Fibroblast of lung (primary cell): ENCODE measurements at regions not wholly inside any gene's neighbourhood (a gene's known extent, or its start where the extent isn't known, plus 50 kb on each side); places are given as distances from the start of the nearest gene placed in this dataset.

Experiments
- EZH2 ChIP-seq: IDR thresholded peaks from 2 replicates; pipeline ENCODE4 v1.5.1; 2012; ENCODE audit warnings: low read length, control low read depth, mild to moderate bottlenecking; ENCODE audit errors: missing control alignments
- TF ChIP-seq, protein P1 (sequence below), 2 donors: IDR thresholded peaks in 1 of 2; conservative IDR thresholded peaks in 1 of 2; 1 replicate in 1 of 2; 2 replicates in 1 of 2; pipeline ENCODE4 v1.5.1; 2011 to 2012; ENCODE audit warnings: low read length in 2 of 2, control low read depth in 1 of 2, inconsistent platforms in 1 of 2, low read depth in 1 of 2, mild to moderate bottlenecking in 1 of 2

DNA sequence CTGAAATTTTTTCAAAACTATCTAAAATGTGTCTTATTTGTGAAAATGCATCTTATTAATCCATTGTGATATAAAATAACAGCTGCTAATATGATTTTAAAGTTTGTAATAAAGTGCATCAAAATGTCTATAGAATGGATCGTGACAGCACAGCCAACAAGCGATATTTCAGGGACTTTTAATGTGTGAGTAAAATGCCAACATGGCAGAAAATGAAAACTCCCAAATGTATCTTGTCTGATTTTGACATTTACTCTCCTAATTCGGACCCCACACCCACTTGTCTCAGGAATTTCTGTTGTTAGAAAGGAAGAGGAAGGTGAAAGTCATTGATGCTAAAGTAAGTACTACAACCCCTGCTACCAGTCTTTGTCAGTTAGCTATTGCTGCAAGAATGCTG, 273.9 kb downstream of the SATB1 start:
- TF ChIP-seq EZH2 = no peak
- TF ChIP-seq, protein P1, sequence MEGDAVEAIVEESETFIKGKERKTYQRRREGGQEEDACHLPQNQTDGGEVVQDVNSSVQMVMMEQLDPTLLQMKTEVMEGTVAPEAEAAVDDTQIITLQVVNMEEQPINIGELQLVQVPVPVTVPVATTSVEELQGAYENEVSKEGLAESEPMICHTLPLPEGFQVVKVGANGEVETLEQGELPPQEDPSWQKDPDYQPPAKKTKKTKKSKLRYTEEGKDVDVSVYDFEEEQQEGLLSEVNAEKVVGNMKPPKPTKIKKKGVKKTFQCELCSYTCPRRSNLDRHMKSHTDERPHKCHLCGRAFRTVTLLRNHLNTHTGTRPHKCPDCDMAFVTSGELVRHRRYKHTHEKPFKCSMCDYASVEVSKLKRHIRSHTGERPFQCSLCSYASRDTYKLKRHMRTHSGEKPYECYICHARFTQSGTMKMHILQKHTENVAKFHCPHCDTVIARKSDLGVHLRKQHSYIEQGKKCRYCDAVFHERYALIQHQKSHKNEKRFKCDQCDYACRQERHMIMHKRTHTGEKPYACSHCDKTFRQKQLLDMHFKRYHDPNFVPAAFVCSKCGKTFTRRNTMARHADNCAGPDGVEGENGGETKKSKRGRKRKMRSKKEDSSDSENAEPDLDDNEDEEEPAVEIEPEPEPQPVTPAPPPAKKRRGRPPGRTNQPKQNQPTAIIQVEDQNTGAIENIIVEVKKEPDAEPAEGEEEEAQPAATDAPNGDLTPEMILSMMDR (conservative IDR thresholded peaks at IDR 0.05 in 1 of 2, IDR thresholded peaks at IDR 0.05 in 1 of 2; ENCODE audit: low read depth in 1 of 2, low read length in 2 of 2) = no peak
